Fibroblast of lung (primary cell): ENCODE measurements at regions not wholly inside any gene's neighbourhood (a gene's known extent, or its start where the extent isn't known, plus 50 kb on each side); places are given as distances from the start of the nearest gene placed in this dataset.

Experiments used
- EZH2 ChIP-seq: IDR thresholded peaks from 2 replicates; pipeline ENCODE4 v1.5.1; 2012; ENCODE audit warnings: low read length, control low read depth, mild to moderate bottlenecking; ENCODE audit errors: missing control alignments
- TF ChIP-seq, protein P1 (sequence below), 2 donors: IDR thresholded peaks in 1 of 2; conservative IDR thresholded peaks in 1 of 2; 1 replicate in 1 of 2; 2 replicates in 1 of 2; pipeline ENCODE4 v1.5.1; 2011 to 2012; ENCODE audit warnings: low read length in 2 of 2, control low read depth in 1 of 2, inconsistent platforms in 1 of 2, low read depth in 1 of 2, mild to moderate bottlenecking in 1 of 2

GRCh38 chr12:87660987-87661774 is 368.0 kb downstream of the C12orf50 start:
- TF ChIP-seq, protein P1, sequence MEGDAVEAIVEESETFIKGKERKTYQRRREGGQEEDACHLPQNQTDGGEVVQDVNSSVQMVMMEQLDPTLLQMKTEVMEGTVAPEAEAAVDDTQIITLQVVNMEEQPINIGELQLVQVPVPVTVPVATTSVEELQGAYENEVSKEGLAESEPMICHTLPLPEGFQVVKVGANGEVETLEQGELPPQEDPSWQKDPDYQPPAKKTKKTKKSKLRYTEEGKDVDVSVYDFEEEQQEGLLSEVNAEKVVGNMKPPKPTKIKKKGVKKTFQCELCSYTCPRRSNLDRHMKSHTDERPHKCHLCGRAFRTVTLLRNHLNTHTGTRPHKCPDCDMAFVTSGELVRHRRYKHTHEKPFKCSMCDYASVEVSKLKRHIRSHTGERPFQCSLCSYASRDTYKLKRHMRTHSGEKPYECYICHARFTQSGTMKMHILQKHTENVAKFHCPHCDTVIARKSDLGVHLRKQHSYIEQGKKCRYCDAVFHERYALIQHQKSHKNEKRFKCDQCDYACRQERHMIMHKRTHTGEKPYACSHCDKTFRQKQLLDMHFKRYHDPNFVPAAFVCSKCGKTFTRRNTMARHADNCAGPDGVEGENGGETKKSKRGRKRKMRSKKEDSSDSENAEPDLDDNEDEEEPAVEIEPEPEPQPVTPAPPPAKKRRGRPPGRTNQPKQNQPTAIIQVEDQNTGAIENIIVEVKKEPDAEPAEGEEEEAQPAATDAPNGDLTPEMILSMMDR (conservative IDR thresholded peaks at IDR 0.05 in 1 of 2, IDR thresholded peaks at IDR 0.05 in 1 of 2; ENCODE audit: low read depth in 1 of 2, low read length in 2 of 2), result no peak
- no peak for TF ChIP-seq EZH2
